ENCODE measurements at regions not wholly inside any gene's neighbourhood (a gene's known extent, or its start where the extent isn't known, plus 50 kb on each side); places are given as distances from the start of the nearest gene placed in this dataset.

DNA sequence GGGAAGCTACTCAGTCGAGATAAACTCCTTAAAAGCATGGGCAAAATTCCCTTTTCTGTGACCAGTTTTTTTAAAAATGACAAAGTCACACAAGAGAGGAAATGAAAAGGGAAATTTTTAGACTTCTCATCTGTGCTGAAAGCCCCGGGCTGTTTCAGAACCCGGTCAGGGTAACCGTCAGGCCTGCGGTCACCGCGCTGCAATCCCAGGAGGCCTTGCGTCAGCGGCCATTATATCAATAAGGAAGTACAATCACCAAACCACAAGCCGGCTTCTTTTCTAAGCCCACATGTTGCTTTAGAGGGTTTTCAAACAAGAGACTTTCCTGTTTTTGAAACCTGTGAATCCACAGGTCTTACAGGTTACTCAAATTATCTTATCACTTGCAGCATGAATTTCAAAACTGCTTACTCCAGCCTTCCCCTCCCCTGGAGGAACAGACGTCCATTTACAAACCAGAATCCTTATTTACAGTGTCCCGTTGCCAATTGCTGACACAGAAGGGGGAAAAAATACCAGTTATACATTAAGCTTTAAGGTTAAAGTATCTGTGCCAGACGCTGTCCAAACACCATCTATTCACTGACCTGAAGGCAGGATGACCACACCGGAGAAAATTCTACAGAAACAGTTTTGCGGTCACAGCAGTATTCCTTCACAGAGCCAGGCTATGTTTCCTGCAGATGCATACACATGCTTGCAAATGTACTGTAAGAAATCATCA lies 165.3 kb downstream of the TOMM20 start:
- peak overlapping the region; percentile 88 for H3K27ac Mint-ChIP-seq (ENCODE audit: unreplicated experiment)

GRCh38 chr1:234962340-234962989 lies 166.2 kb downstream of the TOMM20 start:
- FAIRE-seq (no peak), DNase-seq (ENCODE audit: low read depth) (peak; percentile 100)
- no peaks in the 10 kb centered on the region for H3K9me3 Mint-ChIP-seq (ENCODE audit: unreplicated experiment)
- no peak overlapping the region for H2AFZ ChIP-seq (ENCODE audit: low read depth, low read length)
- H3K27me3 ChIP-seq (ENCODE audit: insufficient read depth, low read length) = no peaks in the 10 kb centered on the region
- H3K4me3 ChIP-seq (ENCODE audit: insufficient read depth, low read depth, low read length) = peak overlapping the region; percentile 3
- H3K4me3 Mint-ChIP-seq (ENCODE audit: unreplicated experiment) = no peak overlapping the region
- peak overlapping the region; percentile 74 for H3K9ac ChIP-seq (ENCODE audit: low read length)
- no peaks in the 10 kb centered on the region for H3K36me3 Mint-ChIP-seq (ENCODE audit: low read depth, unreplicated experiment)
- TF ChIP-seq CTCF (IDR thresholded peaks at IDR 0.05; ENCODE audit: insufficient read depth, low read depth, low read length) (no peak), EZH2 (IDR thresholded peaks at IDR 0.05; ENCODE audit: insufficient read depth, low read length) (no peak)
- H3K4me1 Mint-ChIP-seq (ENCODE audit: low read depth, unreplicated experiment) = peaks cover 60% of the 10 kb centered on the region
- H3K79me2 ChIP-seq (ENCODE audit: insufficient read depth, low read length) = no peaks in the 10 kb centered on the region
- H3K9me3 ChIP-seq (ENCODE audit: insufficient read depth, low read depth, low read length) = no peaks in the 10 kb centered on the region
- peaks cover 49% of the 10 kb centered on the region for H3K4me1 ChIP-seq (ENCODE audit: insufficient read depth, low read length)
- no peaks in the 10 kb centered on the region for H3K27me3 Mint-ChIP-seq (ENCODE audit: low read depth, unreplicated experiment)
- H4K20me1 ChIP-seq (ENCODE audit: insufficient read depth, low read length) = no peaks in the 10 kb centered on the region
- peak overlapping the region; percentile 77 for H3K4me2 ChIP-seq (ENCODE audit: low read length)
- H3K27ac Mint-ChIP-seq (ENCODE audit: unreplicated experiment) = peak overlapping the region; percentile 88
- H3K36me3 ChIP-seq (ENCODE audit: insufficient read depth, low read length) = no peaks in the 10 kb centered on the region
- peak overlapping the region; percentile 88 for H3K27ac ChIP-seq (ENCODE audit: low read depth, low read length)

More for the DNA sequence above, 165.3 kb downstream of the TOMM20 start:
- no peak for TF ChIP-seq CTCF (IDR thresholded peaks at IDR 0.05; ENCODE audit: insufficient read depth, low read depth, low read length)
- TF ChIP-seq EZH2 (IDR thresholded peaks at IDR 0.05; ENCODE audit: insufficient read depth, low read length) = no peak
- H3K4me1 ChIP-seq (ENCODE audit: insufficient read depth, low read length) = peaks cover 42% of the 10 kb centered on the region
- no peaks in the 10 kb centered on the region for H3K27me3 Mint-ChIP-seq (ENCODE audit: low read depth, unreplicated experiment)
- H3K9ac ChIP-seq (ENCODE audit: low read length) = peak overlapping the region; percentile 74
- no peak overlapping the region for H2AFZ ChIP-seq (ENCODE audit: low read depth, low read length)
- H3K27me3 ChIP-seq (ENCODE audit: insufficient read depth, low read length) = no peaks in the 10 kb centered on the region
- DNase-seq (ENCODE audit: low read depth) (peak; percentile 94), FAIRE-seq (no peak)
- peak overlapping the region; percentile 77 for H3K4me2 ChIP-seq (ENCODE audit: low read length)
- no peaks in the 10 kb centered on the region for H3K36me3 Mint-ChIP-seq (ENCODE audit: low read depth, unreplicated experiment)
- peaks cover 51% of the 10 kb centered on the region for H3K4me1 Mint-ChIP-seq (ENCODE audit: low read depth, unreplicated experiment)
- no peaks in the 10 kb centered on the region for H3K9me3 Mint-ChIP-seq (ENCODE audit: unreplicated experiment)
- no peaks in the 10 kb centered on the region for H3K36me3 ChIP-seq (ENCODE audit: insufficient read depth, low read length)
- no peaks in the 10 kb centered on the region for H3K9me3 ChIP-seq (ENCODE audit: insufficient read depth, low read depth, low read length)
- no peak overlapping the region for H3K4me3 Mint-ChIP-seq (ENCODE audit: unreplicated experiment)
- no peaks in the 10 kb centered on the region for H3K79me2 ChIP-seq (ENCODE audit: insufficient read depth, low read length)
- no peak overlapping the region for H3K4me3 ChIP-seq (ENCODE audit: insufficient read depth, low read depth, low read length)
- peak overlapping the region; percentile 88 for H3K27ac ChIP-seq (ENCODE audit: low read depth, low read length)
- no peaks in the 10 kb centered on the region for H4K20me1 ChIP-seq (ENCODE audit: insufficient read depth, low read length)

All from astrocyte (in vitro differentiated cells and primary cell).